ENCODE measurements at regions not wholly inside any gene's neighbourhood (a gene's known extent, or its start where the extent isn't known, plus 50 kb on each side); places are given as distances from the start of the nearest gene placed in this dataset.
"Not testable (repeated sequence)": the region's sequence is repeated elsewhere in the genome, so short reads cannot be mapped to it uniquely, and the experiment has no call there.

DNA sequence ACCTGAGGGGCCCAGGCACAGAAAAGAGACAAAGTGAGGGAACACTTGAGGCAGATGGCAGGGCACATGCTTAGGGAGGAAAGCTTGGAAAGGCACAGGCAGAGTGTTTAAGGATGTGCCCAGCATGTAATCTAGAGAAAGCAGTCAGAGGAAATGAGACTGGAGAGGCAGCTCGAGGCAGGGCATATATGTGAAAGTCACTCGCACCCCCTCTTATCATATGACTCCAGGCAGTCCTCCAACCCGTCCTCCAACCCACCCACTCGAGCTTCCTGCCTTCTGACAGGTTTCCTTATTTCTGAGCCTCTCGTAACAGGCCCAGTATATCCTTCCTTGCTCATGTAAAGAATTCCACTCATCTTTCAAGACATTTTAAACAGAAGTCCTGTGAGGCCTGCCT, 294.0 kb downstream of the SOX2 start:
- no peak overlapping the region for H3K27ac ChIP-seq (ENCODE audit: low read length)
- no peaks in the 10 kb centered on the region for H3K27me3 ChIP-seq (ENCODE audit: control insufficient read depth, insufficient read depth, low read length)
- H3K4me3 ChIP-seq (ENCODE audit: low read length), result no peak overlapping the region
- no peaks in the 10 kb centered on the region for H3K4me1 ChIP-seq (ENCODE audit: control insufficient read depth, insufficient read depth, low read length)
- 79% methylated on average over 3 of the region's 5 CpGs for WGBS (ENCODE audit: insufficient coverage, low lambda C conversion rate)
- no peak for DNase-seq
- H3K36me3 ChIP-seq (ENCODE audit: control insufficient read depth, insufficient read depth, low read length), result no peaks in the 10 kb centered on the region
- no peaks in the 10 kb centered on the region for H3K9me3 ChIP-seq (ENCODE audit: control insufficient read depth, low read depth, low read length)

DNA sequence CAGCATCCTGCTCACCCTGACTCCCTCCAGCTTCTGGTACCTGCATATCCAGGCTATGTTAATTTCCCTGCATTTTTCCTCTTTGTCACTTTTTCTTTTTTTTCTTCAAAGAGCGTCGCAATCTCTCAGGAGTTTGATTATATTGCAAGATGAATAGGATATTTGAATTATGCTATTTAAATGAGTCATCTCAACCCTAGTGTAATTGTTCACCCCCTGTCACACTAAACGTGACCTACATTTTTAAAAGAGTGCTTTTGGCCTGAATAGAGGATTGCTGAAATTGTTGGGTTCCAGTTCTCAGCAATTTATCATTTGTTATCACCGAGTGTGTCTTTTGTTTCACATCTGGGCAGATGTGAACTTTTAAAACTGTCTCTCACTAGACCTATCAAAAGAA, 294.7 kb downstream of the SOX2 start:
- Histone ChIP-seq H3K36me3 (ENCODE audit: control insufficient read depth, insufficient read depth, low read length) (no peaks in the 10 kb centered on the region), H3K4me1 (ENCODE audit: control insufficient read depth, insufficient read depth, low read length) (no peaks in the 10 kb centered on the region), H3K27ac (ENCODE audit: low read length) (no peak overlapping the region), H3K4me3 (ENCODE audit: low read length) (no peak overlapping the region), H3K27me3 (ENCODE audit: control insufficient read depth, insufficient read depth, low read length) (no peaks in the 10 kb centered on the region), H3K9me3 (ENCODE audit: control insufficient read depth, low read depth, low read length) (no peaks in the 10 kb centered on the region)
- no peak for DNase-seq
- 80% methylated on average over 1 of the region's 4 CpGs for WGBS (ENCODE audit: insufficient coverage, low lambda C conversion rate)

DNA sequence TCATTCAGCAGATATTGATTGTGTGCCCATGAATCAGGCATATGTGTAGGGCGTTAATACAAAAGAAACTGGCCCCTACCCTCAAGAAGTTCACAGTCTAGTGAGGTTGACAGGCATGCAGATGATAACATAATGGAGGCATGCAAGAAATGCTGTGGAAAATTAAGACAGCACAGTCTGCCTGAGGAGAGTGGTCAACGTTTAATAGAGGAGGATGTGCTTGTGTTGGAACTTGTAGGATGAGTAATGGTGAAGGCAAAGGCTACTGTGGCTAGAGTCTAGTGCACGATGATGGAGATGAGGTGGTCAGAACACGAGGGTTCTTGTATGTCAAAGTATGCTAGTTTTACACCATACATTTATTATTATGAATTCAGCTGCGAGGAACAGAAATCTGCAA, 295.7 kb downstream of the SOX2 start:
- Histone ChIP-seq H3K4me1 (ENCODE audit: control insufficient read depth, insufficient read depth, low read length) (no peaks in the 10 kb centered on the region), H3K27ac (ENCODE audit: low read length) (no peak overlapping the region), H3K9me3 (ENCODE audit: control insufficient read depth, low read depth, low read length) (no peaks in the 10 kb centered on the region), H3K27me3 (ENCODE audit: control insufficient read depth, insufficient read depth, low read length) (no peaks in the 10 kb centered on the region), H3K36me3 (ENCODE audit: control insufficient read depth, insufficient read depth, low read length) (no peaks in the 10 kb centered on the region), H3K4me3 (ENCODE audit: low read length) (no peak overlapping the region)
- WGBS (ENCODE audit: insufficient coverage, low lambda C conversion rate), result 90% methylated on average over 4 of the region's 5 CpGs
- no peak for DNase-seq

DNA sequence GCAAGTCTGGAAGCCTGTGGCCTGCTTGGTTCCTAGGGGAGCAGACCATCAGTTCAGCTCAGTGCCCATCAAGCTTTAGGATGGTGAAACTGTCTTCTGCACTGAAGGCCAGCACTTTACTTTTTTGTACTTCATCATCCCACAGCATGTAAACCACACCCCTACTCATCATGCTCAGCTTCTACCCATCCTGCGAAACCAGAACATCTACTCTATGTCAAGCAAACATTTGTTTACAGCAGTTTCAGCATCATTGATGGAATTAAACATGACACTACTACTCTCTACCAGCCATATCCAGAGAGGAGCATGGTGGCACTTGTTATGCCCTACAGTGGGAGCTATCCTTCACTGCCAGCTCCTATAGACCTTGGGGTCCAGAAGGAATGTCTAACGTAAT, 306.6 kb downstream of the SOX2 start:
- Histone ChIP-seq H3K36me3 (ENCODE audit: control insufficient read depth, insufficient read depth, low read length) (no peaks in the 10 kb centered on the region), H3K4me3 (ENCODE audit: low read length) (no peak overlapping the region)
- 90% methylated on average over 2 of the region's 2 CpGs for WGBS (ENCODE audit: insufficient coverage, low lambda C conversion rate)

DNA sequence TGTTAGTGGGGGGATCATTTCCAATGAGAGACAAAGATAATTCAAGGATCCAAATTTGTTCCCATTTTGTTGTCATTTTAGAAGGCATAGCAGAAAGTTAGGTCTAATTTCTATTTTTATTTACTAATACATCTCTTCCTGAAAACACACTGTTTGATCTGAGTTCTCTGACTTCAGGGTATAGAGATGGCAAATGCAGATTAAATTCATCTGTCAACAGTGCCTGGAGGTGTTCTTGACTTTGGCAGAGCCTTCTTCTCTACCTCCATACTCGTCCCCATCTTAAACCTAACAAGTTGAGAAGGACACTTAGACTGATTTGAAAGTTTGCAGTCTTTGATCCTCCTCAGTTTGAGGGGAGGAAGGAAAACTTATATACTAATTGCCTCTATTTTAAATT, 308.2 kb downstream of the SOX2 start:
- no CpG with 5 or more reads among the region's 1 CpG for WGBS (ENCODE audit: insufficient coverage, low lambda C conversion rate)
- no peak for DNase-seq

More for the DNA sequence above, 306.6 kb downstream of the SOX2 start:
- no peak overlapping the region for H3K27ac ChIP-seq (ENCODE audit: low read length)
- H3K4me1 ChIP-seq (ENCODE audit: control insufficient read depth, insufficient read depth, low read length), result no peaks in the 10 kb centered on the region
- no peaks in the 10 kb centered on the region for H3K27me3 ChIP-seq (ENCODE audit: control insufficient read depth, insufficient read depth, low read length)
- DNase-seq, result no peak
- no peaks in the 10 kb centered on the region for H3K9me3 ChIP-seq (ENCODE audit: control insufficient read depth, low read depth, low read length)

DNA sequence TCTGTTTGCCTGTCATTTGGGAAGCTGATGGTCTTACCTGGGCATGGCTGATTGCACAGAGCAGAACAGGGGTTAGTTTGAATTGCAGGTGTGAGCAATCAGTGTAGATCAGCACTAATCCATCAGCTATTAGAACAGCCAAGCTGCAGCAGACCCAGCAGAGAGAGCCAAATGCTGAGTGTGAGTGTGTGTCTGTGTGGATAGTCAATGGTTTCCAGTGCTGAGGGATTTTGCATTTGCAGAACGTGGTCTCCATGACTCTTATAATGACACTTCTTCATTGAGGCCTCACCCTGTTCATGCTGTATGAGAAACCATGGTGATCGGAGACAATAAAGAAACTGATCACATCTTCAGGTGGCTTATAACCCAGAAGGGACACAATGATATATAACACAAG, 312.1 kb downstream of the SOX2 start:
- no peaks in the 10 kb centered on the region for H3K9me3 ChIP-seq (ENCODE audit: control insufficient read depth, low read depth, low read length)
- DNase-seq, result no peak
- no peaks in the 10 kb centered on the region for H3K27me3 ChIP-seq (ENCODE audit: control insufficient read depth, insufficient read depth, low read length)
- 100% methylated on average over 1 of the region's 2 CpGs for WGBS (ENCODE audit: insufficient coverage, low lambda C conversion rate)
- no peaks in the 10 kb centered on the region for H3K36me3 ChIP-seq (ENCODE audit: control insufficient read depth, insufficient read depth, low read length)
- no peak overlapping the region for H3K27ac ChIP-seq (ENCODE audit: low read length)
- H3K4me3 ChIP-seq (ENCODE audit: low read length), result no peak overlapping the region
- H3K4me1 ChIP-seq (ENCODE audit: control insufficient read depth, insufficient read depth, low read length), result no peaks in the 10 kb centered on the region

More for the DNA sequence above, 308.2 kb downstream of the SOX2 start:
- no peaks in the 10 kb centered on the region for H3K4me1 ChIP-seq (ENCODE audit: control insufficient read depth, insufficient read depth, low read length)
- H3K36me3 ChIP-seq (ENCODE audit: control insufficient read depth, insufficient read depth, low read length), result no peaks in the 10 kb centered on the region
- H3K9me3 ChIP-seq (ENCODE audit: control insufficient read depth, low read depth, low read length), result no peaks in the 10 kb centered on the region
- no peak overlapping the region for H3K4me3 ChIP-seq (ENCODE audit: low read length)
- H3K27ac ChIP-seq (ENCODE audit: low read length), result no peak overlapping the region
- H3K27me3 ChIP-seq (ENCODE audit: control insufficient read depth, insufficient read depth, low read length), result no peaks in the 10 kb centered on the region

DNA sequence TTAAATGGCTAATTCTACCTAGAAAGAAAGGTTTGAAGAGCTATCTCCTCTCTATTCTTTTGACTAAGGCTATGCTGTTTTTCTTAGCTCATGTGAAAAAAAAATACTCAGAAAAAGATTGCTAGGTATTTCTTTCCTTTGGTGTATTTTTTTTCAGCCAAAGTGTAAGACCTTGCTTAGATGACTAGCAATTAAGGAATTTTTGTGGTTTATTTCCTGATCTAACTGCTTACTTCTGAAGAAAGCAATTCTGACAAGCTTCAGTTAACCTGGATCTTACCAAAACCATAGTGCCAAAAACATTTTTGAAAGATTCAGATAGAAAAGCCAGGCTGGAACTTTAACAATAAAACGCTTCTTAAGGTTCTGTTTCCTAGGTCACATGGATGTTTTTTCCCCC, 315.6 kb downstream of the SOX2 start:
- Histone ChIP-seq H3K27ac (ENCODE audit: low read length) (no peak overlapping the region), H3K9me3 (ENCODE audit: control insufficient read depth, low read depth, low read length) (no peaks in the 10 kb centered on the region), H3K36me3 (ENCODE audit: control insufficient read depth, insufficient read depth, low read length) (no peaks in the 10 kb centered on the region), H3K4me3 (ENCODE audit: low read length) (no peak overlapping the region), H3K4me1 (ENCODE audit: control insufficient read depth, insufficient read depth, low read length) (no peaks in the 10 kb centered on the region), H3K27me3 (ENCODE audit: control insufficient read depth, insufficient read depth, low read length) (no peaks in the 10 kb centered on the region)
- WGBS (ENCODE audit: insufficient coverage, low lambda C conversion rate), result no CpG with 5 or more reads among the region's 1 CpG
- DNase-seq, result no peak

DNA sequence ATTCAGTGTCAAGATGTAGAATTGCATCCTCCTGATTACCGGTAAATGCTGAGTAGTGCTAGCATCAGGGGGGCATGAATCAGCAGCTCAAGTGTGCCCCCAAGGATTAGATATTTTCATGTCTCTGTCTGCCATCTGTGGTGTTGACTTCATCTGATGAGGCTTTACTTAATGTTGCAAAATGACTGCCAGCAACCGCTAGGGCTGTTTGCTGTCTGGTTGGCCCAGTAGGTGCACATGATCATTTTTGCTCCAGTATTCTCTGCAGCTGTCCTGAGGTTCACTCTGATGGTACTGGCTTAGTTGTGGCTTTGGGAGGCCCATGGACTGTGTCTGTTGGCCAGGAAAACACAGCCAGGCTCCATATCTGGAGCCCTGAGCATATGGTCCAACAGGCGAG, 316.4 kb downstream of the SOX2 start:
- WGBS (ENCODE audit: insufficient coverage, low lambda C conversion rate), result no CpG with 5 or more reads among the region's 3 CpGs
- no peak overlapping the region for H3K27ac ChIP-seq (ENCODE audit: low read length)
- no peaks in the 10 kb centered on the region for H3K36me3 ChIP-seq (ENCODE audit: control insufficient read depth, insufficient read depth, low read length)
- no peaks in the 10 kb centered on the region for H3K4me1 ChIP-seq (ENCODE audit: control insufficient read depth, insufficient read depth, low read length)
- no peak overlapping the region for H3K4me3 ChIP-seq (ENCODE audit: low read length)
- no peaks in the 10 kb centered on the region for H3K27me3 ChIP-seq (ENCODE audit: control insufficient read depth, insufficient read depth, low read length)
- DNase-seq, result no peak
- no peaks in the 10 kb centered on the region for H3K9me3 ChIP-seq (ENCODE audit: control insufficient read depth, low read depth, low read length)

DNA sequence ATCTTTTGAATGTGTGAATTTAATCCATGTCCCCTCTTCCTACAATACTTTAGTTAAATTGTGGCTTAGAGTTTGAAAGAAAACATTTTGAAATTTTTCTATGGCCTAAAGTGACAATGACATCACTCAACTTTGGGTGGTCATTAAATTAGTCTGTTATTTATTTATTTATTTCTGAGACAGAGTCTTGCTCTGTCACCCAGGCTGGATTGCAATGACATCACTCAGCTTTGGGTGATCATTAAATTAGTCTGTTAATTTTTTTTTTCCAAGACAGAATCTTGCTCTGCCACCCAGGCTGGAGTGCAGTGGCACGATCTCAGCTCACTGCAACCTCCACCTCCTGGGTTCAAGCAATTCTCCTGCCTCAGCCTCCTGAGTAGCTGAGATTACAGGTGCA, 322.5 kb downstream of the SOX2 start:
- WGBS (ENCODE audit: insufficient coverage, low lambda C conversion rate), result no CpG with 5 or more reads among the region's 1 CpG
- not testable (repeated sequence) for H3K27ac ChIP-seq (ENCODE audit: low read length)

DNA sequence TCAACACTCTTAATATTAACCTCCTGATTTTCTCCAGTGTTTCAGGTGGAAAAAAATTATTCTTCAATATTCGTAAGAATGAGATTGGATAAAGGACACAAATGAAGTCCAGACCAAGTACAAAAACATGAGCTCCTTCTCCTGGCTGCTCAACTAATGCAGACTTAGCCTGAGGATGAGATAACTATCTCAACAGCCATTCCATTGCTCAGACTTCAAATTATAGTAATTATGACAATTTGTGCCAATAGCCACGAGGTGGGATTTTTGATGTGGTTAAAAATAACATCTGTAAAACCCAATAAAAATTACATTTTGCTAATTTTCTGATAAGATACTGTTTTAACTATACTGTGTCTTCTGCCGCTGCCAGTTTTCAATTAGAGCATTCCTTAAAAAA, 323.6 kb downstream of the SOX2 start:
- 83% methylated on average over 2 of the region's 3 CpGs for WGBS (ENCODE audit: insufficient coverage, low lambda C conversion rate)
- H3K9me3 ChIP-seq (ENCODE audit: control insufficient read depth, low read depth, low read length), result no peaks in the 10 kb centered on the region
- H3K27me3 ChIP-seq (ENCODE audit: control insufficient read depth, insufficient read depth, low read length), result no peaks in the 10 kb centered on the region
- DNase-seq, result no peak
- H3K4me1 ChIP-seq (ENCODE audit: control insufficient read depth, insufficient read depth, low read length), result no peaks in the 10 kb centered on the region
- no peak overlapping the region for H3K27ac ChIP-seq (ENCODE audit: low read length)
- no peaks in the 10 kb centered on the region for H3K36me3 ChIP-seq (ENCODE audit: control insufficient read depth, insufficient read depth, low read length)
- no peak overlapping the region for H3K4me3 ChIP-seq (ENCODE audit: low read length)

More for the DNA sequence above, 322.5 kb downstream of the SOX2 start:
- H3K4me3 ChIP-seq (ENCODE audit: low read length); H3K4me1 ChIP-seq (ENCODE audit: control insufficient read depth, insufficient read depth, low read length); H3K27me3 ChIP-seq (ENCODE audit: control insufficient read depth, insufficient read depth, low read length); DNase-seq; H3K36me3 ChIP-seq (ENCODE audit: control insufficient read depth, insufficient read depth, low read length); H3K9me3 ChIP-seq (ENCODE audit: control insufficient read depth, low read depth, low read length): not testable (repeated sequence)

DNA sequence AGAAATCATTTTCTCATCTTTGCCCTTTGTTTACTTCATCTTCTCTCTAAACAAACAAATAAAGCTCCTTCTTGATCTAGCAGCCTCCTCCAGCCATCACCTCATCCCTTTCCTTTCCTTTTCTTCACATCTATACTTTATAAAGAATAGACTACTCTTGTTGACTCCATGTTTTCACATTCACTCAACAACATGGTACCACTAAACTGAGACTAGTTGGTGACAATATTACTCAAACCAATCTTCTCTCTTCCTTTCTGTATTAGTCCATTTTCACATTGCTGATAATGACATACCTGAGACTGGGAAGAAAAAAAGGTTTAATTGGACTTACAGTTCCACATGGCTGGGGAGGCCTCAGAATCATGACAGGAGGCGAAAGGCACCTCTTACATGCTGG, 324.7 kb downstream of the SOX2 start:
- no peak for DNase-seq
- H3K27me3 ChIP-seq (ENCODE audit: control insufficient read depth, insufficient read depth, low read length), result no peaks in the 10 kb centered on the region
- no peaks in the 10 kb centered on the region for H3K9me3 ChIP-seq (ENCODE audit: control insufficient read depth, low read depth, low read length)
- no peak overlapping the region for H3K27ac ChIP-seq (ENCODE audit: low read length)
- no CpG with 5 or more reads among the region's 1 CpG for WGBS (ENCODE audit: insufficient coverage, low lambda C conversion rate)
- no peak overlapping the region for H3K4me3 ChIP-seq (ENCODE audit: low read length)
- no peaks in the 10 kb centered on the region for H3K36me3 ChIP-seq (ENCODE audit: control insufficient read depth, insufficient read depth, low read length)
- no peaks in the 10 kb centered on the region for H3K4me1 ChIP-seq (ENCODE audit: control insufficient read depth, insufficient read depth, low read length)
